Suprapubic skin (tissue), 3 donors: ENCODE measurements at regions not wholly inside any gene's neighbourhood (a gene's known extent, or its start where the extent isn't known, plus 50 kb on each side); places are given as distances from the start of the nearest gene placed in this dataset.

Experiments
- CTCF ChIP-seq, 2 donors: fragments of 200-600 bp in 1 of 2; fragments of 450-650 bp in 1 of 2; sonication (generic) in 1 of 2; IDR thresholded peaks; one replicate each; pipeline ENCODE4 v1.5.1; 2016 to 2019; ENCODE audit warnings: antibody characterized with exemption in 2 of 2, mild to moderate bottlenecking in 1 of 2, moderate library complexity in 1 of 2
- POLR2AphosphoS5 ChIP-seq, 3 donors: sonication (generic); formaldehyde crosslinking; IDR thresholded peaks; one replicate each; pipeline ENCODE4 v1.6.1; 2017; ENCODE audit warnings: antibody characterized with exemption in 3 of 3

DNA sequence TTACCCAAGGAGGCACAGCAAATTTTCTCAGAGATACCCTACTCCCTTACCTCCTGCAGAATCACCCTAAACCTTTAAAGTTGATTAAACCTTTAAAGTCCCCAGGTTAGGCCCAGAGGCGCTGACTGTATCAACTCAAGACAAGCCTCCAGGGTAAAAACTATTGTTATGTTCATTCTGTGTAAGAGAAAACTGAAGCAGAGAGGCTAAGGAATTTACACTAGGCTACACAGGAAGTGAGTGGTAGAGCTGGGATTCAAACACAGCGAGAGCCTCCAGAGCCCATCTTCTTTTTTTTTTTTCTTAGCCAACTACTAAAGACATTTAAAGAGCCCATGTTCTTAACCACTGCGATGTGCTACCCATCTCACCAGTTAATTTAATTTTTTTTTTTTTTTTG lies 56.3 kb upstream of the GRK3 start:
- TF ChIP-seq CTCF (IDR thresholded peaks at IDR 0.05) (no peak), POLR2AphosphoS5 (IDR thresholded peaks at IDR 0.05) (no peak)
